Fibroblast of pulmonary artery (primary cell): ENCODE measurements at regions not wholly inside any gene's neighbourhood (a gene's known extent, or its start where the extent isn't known, plus 50 kb on each side); places are given as distances from the start of the nearest gene placed in this dataset.
"Not testable (repeated sequence)": the region's sequence is repeated elsewhere in the genome, so short reads cannot be mapped to it uniquely, and the experiment has no call there.

Experiments used
- DNase-seq: peaks from one replicate; pipeline ENCODE4 v3.0.0-alpha.2; 2010; ENCODE audit warnings: low read depth
- H3K4me3 ChIP-seq: replicated peaks from 2 replicates; pipeline ENCODE4 v1.5.1; 2011; ENCODE audit warnings: low read depth, mild to moderate bottlenecking, control low read depth, low read length, moderate library complexity
- TF ChIP-seq, protein P1 (sequence below): IDR thresholded peaks from 2 replicates; pipeline ENCODE4 v1.5.1; 2011; ENCODE audit warnings: mild to moderate bottlenecking, control low read depth, low read length, inconsistent platforms; ENCODE audit errors: missing control alignments

DNA sequence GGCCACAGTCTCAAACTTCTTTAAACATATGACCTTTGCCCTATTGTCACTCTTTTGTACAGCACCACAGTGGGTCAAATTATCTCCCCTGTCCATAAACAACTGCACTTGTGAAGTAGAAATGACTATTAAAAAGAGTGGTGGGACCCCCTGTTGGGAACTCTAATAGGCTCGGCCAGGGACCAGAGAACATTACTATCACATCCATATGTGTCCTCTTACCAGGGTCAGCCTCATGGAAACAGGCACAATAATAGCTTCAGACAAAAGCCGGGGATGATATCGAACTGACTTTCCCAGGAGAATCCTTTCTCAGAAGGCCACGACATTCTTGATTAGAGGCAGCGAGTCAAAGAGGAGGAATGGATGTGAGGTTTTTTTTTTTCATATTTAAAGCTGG is 96.6 kb downstream of the NKX2-1 start:
- TF ChIP-seq, protein P1, sequence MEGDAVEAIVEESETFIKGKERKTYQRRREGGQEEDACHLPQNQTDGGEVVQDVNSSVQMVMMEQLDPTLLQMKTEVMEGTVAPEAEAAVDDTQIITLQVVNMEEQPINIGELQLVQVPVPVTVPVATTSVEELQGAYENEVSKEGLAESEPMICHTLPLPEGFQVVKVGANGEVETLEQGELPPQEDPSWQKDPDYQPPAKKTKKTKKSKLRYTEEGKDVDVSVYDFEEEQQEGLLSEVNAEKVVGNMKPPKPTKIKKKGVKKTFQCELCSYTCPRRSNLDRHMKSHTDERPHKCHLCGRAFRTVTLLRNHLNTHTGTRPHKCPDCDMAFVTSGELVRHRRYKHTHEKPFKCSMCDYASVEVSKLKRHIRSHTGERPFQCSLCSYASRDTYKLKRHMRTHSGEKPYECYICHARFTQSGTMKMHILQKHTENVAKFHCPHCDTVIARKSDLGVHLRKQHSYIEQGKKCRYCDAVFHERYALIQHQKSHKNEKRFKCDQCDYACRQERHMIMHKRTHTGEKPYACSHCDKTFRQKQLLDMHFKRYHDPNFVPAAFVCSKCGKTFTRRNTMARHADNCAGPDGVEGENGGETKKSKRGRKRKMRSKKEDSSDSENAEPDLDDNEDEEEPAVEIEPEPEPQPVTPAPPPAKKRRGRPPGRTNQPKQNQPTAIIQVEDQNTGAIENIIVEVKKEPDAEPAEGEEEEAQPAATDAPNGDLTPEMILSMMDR: no peak
- no peak overlapping the region for H3K4me3 ChIP-seq

DNA sequence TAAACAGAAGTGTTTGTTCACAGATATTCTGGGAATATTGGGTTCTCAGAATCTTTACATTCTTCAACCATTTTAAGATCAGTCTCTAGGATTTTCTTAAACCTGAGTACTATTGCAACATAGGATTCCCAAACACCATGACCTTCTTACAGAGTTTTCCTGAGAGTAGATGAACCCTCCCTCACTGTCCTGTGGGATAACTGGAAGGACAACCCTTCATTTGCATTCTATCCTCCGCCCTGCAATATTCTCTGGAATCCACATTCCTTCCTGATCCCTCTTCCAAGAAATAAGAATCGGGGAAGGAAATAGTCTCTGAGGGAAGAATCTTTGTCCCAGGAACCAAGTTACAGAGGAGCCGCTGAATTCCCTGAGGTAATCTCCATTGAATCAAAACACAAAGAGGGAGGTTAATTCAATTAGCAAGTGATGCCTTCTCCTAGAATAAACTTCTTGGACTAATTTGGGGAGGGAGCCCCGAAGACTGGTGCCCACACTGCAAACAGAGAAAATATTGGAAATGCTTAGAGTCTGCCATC is 99.8 kb upstream of the MBIP start:
- TF ChIP-seq, protein P1: no peak
- no peak overlapping the region for H3K4me3 ChIP-seq
- DNase-seq: no peak

More for the DNA sequence above, 96.6 kb downstream of the NKX2-1 start:
- no peak for DNase-seq

DNA sequence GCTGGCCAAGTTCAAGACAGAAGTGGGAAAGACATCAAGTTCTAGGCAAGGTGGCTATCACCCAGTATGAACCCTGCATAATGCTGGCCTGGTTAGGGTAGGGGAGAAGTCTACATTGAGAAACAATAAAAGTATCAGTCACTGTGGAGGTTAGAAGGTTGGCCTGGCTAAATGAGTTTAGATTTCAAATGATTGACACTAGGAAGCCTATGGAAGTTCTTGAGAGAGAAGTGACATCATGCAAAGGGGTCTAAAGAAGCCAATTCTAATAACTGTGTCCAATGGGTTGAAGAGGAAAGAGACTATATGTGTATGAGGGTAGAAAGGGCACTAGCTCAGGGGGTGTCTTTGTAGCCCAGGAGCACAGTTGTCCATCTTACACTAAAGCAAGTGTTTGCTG is 98.5 kb upstream of the MBIP start:
- TF ChIP-seq, protein P1: no peak
- H3K4me3 ChIP-seq: no peak overlapping the region
- DNase-seq: no peak

DNA sequence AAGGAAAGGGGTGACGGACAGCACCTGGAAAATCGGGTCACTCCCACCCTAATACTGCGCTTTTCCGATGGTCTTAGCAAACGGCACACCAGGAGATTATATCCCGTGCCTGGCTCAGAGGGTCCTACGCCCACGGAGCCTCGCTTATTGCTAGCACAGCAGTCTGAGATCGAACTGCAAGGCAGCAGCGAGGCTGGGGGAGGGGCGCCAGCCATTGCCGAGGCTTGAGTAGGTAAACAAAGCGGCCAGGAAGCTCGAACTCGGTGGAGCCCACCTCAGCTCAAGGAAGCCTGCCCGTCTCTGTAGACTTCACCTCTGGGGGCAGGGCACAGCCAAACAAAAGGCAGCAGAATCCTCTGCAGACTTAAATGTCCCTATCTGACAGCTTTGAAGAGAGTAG is 91.5 kb upstream of the MBIP start:
- not testable (repeated sequence) for DNase-seq, H3K4me3 ChIP-seq

DNA sequence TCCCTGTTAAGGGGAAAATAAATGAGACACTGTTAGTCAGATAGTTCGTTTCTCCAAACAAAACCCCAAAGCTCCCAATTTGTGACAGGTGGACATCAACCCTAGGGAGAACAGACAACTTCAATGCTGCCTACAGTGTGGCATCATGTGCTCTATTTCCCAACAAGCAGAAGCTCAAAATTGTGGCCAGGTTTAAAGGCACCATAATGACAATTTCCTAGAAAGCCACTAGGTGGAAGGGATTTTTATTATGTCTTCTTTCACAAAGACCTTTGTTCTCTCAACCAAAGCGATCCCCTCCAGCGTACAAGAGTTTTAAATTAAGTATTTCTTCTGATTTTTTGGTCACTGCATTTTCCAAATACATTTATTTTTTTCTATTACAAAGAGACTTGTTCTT is 88.0 kb upstream of the MBIP start:
- no peak overlapping the region for H3K4me3 ChIP-seq
- no peak for DNase-seq
- TF ChIP-seq, protein P1: no peak

DNA sequence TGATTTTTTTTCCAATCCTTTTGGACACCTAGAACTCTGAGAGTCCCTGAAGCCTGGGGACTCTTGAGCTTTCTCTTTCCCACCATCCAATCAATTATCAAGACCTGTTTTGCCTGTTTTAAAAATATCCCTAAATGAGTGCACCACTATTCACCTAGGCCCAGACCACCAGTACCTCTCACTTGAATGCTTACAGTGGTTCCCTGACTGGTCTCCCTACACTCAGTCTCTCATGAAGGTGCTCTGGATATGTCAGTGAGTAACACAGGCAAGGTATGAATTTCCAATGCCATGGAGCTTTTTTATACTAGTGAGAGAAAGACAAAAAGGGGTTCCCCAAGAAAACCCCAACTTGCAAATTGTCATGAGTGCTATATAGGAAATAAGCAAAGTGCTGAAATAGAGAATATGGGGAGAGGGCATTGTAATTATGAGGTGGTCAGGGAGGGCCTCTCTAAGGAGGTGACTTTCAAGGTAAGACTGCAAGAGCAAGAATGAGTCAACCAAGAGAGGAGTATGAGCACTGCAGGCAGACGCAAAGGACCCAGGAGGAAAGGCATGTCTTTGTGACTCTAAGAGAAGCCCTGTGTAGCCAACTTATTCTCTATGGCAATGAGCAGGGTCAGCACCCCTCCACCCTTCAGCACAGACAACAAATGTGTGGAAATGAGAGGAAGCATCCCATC is 85.3 kb upstream of the MBIP start:
- TF ChIP-seq, protein P1: no peak
- DNase-seq: no peak
- H3K4me3 ChIP-seq: no peak overlapping the region

DNA sequence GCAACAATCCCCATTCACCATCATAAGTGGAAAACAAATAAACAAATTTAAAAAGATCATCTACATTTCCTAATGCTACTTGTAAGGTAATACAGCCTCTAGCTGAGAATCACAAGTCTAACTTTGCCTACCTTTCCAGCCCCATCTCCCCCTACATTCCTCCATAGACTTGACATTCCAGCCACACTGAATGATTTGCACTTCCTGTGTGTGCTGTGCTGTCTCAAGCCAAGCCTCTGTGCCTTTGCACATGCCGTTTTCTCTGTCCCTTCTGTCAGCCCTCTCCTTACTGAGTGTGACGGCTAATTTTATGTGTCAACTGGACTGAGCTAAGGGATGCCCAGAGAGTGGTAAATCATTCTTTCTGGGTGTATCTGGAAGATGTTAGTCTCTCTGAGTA is 82.4 kb upstream of the MBIP start:
- no peak overlapping the region for H3K4me3 ChIP-seq
- TF ChIP-seq, protein P1: no peak
- DNase-seq: no peak
